ENCODE measurements at regions not wholly inside any gene's neighbourhood (a gene's known extent, or its start where the extent isn't known, plus 50 kb on each side); places are given as distances from the start of the nearest gene placed in this dataset.

DNA sequence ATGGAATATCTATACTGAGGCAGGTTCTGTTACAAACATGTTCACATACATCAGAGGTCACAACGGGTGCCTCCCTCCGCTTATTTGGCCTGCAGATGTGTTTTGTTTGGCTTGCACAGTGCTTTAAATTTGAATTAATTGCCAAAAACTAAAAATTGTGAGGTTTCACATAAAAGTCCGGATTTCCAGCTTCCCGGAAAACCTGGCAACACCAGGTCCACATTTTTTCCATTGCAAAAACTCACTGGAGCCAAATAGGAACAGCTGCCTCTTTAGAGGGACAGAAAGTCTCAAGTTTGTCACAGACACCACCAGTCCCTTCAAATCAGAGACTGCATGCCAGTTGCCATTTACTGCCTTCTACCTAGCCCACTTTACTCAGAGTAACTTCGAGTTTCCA is 205.9 kb upstream of the MDFIC2 start:
- CTCF ChIA-PET: no interaction called here
- Mint-ChIP-seq H3K9me3 (ENCODE audit: low read depth) (no peaks in the 10 kb centered on the region), H3K27me3 (peaks cover 16% of the 10 kb centered on the region), H3K36me3 (ENCODE audit: low read depth) (no peaks in the 10 kb centered on the region), H3K4me1 (no peaks in the 10 kb centered on the region), H3K4me3 (no peak overlapping the region), H3K27ac (no peak overlapping the region)
- intact Hi-C loops (cut with DNase I, micrococcal nuclease): no loop called here
- no peak for DNase-seq
- POLR2A ChIA-PET: interaction anchor here (0.6 kb wide), 1 partner anchor 121 kb away, joined by 3 read pairs; no protein-coding TSS in a partner anchor
- no peak for ATAC-seq

GRCh38 chr3:70517124-70517890 is 204.9 kb upstream of the MDFIC2 start:
- no peak overlapping the region for H3K27ac Mint-ChIP-seq
- CTCF ChIA-PET: no interaction called here

GRCh38 chr3:70516076-70516475 is 203.6 kb upstream of the MDFIC2 start:
- Mint-ChIP-seq H3K27ac (no peak overlapping the region), H3K9me3 (ENCODE audit: low read depth) (no peaks in the 10 kb centered on the region), H3K27me3 (peaks cover 16% of the 10 kb centered on the region), H3K4me3 (no peak overlapping the region), H3K36me3 (ENCODE audit: low read depth) (no peaks in the 10 kb centered on the region), H3K4me1 (no peaks in the 10 kb centered on the region)
- CTCF ChIA-PET: no interaction called here
- intact Hi-C loops (cut with DNase I, micrococcal nuclease): no loop called here
- ATAC-seq (no peak), DNase-seq (no peak)
- POLR2A ChIA-PET: no interaction called here

More at GRCh38 chr3:70517124-70517890, 204.9 kb upstream of the MDFIC2 start:
- H3K27me3 Mint-ChIP-seq: peaks cover 16% of the 10 kb centered on the region
- intact Hi-C loops (cut with DNase I, micrococcal nuclease): no loop called here
- H3K9me3 Mint-ChIP-seq (ENCODE audit: low read depth): no peaks in the 10 kb centered on the region
- no peaks in the 10 kb centered on the region for H3K4me1 Mint-ChIP-seq
- DNase-seq: no peak
- POLR2A ChIA-PET: interaction anchor here (0.6 kb wide), 1 partner anchor 120 kb away, joined by 3 read pairs; no protein-coding TSS in a partner anchor
- ATAC-seq: no peak
- no peaks in the 10 kb centered on the region for H3K36me3 Mint-ChIP-seq (ENCODE audit: low read depth)
- no peak overlapping the region for H3K4me3 Mint-ChIP-seq

DNA sequence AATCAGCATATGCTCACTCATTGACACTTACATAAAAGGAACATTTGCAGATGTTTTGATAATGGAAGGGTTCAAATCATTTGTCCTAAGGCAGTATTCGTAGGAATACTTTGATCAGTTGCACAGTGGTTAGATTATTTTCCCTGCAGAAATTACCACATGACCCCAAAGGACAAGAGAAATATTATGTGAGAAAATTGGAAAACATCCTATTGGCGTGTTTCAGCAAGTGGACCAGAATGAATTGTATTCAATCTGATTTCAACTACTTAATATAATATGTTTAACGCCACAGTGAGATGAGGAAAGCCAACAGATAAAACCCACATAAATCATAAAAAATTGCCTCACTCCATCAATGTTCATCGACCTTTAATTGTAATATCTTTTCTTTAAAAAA is 195.0 kb upstream of the MDFIC2 start:
- ChIA-PET CTCF (no interaction called here), POLR2A (no interaction called here)
- H3K27me3 Mint-ChIP-seq: peaks cover 4% of the 10 kb centered on the region
- no peaks in the 10 kb centered on the region for H3K9me3 Mint-ChIP-seq (ENCODE audit: low read depth)
- no peaks in the 10 kb centered on the region for H3K36me3 Mint-ChIP-seq (ENCODE audit: low read depth)
- no peak overlapping the region for H3K27ac Mint-ChIP-seq
- ATAC-seq: no peak
- intact Hi-C loops (cut with DNase I, micrococcal nuclease): no loop called here
- H3K4me3 Mint-ChIP-seq: no peak overlapping the region
- no peak for DNase-seq
- no peaks in the 10 kb centered on the region for H3K4me1 Mint-ChIP-seq

- Mint-ChIP-seq H3K9me3 (ENCODE audit: low read depth) (no peaks in the 10 kb centered on the region), H3K4me3 (no peak overlapping the region), H3K4me1 (no peaks in the 10 kb centered on the region), H3K36me3 (ENCODE audit: low read depth) (no peaks in the 10 kb centered on the region), H3K27ac (no peak overlapping the region), H3K27me3 (peaks cover 4% of the 10 kb centered on the region)
- ChIA-PET CTCF (no interaction called here), POLR2A (no interaction called here)
- no peak for DNase-seq
- intact Hi-C loops (cut with DNase I, micrococcal nuclease): no loop called here
- ATAC-seq: no peak
Observed at GRCh38 chr3:70506775-70507174, 194.3 kb upstream of the MDFIC2 start.

GRCh38 chr3:70501561-70501960 is 189.1 kb upstream of the MDFIC2 start:
- H3K9me3 Mint-ChIP-seq (ENCODE audit: low read depth): peaks cover 2% of the 10 kb centered on the region
- H3K27ac Mint-ChIP-seq: no peak overlapping the region
- ChIA-PET POLR2A (no interaction called here), CTCF (no interaction called here)
- intact Hi-C loops (cut with DNase I, micrococcal nuclease): no loop called here
- H3K4me3 Mint-ChIP-seq: no peak overlapping the region
- no peaks in the 10 kb centered on the region for H3K4me1 Mint-ChIP-seq
- ATAC-seq: no peak
- peaks cover 5% of the 10 kb centered on the region for H3K27me3 Mint-ChIP-seq
- H3K36me3 Mint-ChIP-seq (ENCODE audit: low read depth): no peaks in the 10 kb centered on the region
- no peak for DNase-seq

- no peak for ATAC-seq
- no peaks in the 10 kb centered on the region for H3K9me3 Mint-ChIP-seq (ENCODE audit: low read depth)
- ChIA-PET CTCF (no interaction called here), POLR2A (no interaction called here)
- DNase-seq: no peak
- H3K4me3 Mint-ChIP-seq: no peak overlapping the region
- no peaks in the 10 kb centered on the region for H3K36me3 Mint-ChIP-seq (ENCODE audit: low read depth)
- no peak overlapping the region for H3K27ac Mint-ChIP-seq
- H3K4me1 Mint-ChIP-seq: no peaks in the 10 kb centered on the region
- H3K27me3 Mint-ChIP-seq: peaks cover 13% of the 10 kb centered on the region
- intact Hi-C loops (cut with DNase I, micrococcal nuclease): no loop called here
Observed at GRCh38 chr3:70488816-70489215, 176.4 kb upstream of the MDFIC2 start.

DNA sequence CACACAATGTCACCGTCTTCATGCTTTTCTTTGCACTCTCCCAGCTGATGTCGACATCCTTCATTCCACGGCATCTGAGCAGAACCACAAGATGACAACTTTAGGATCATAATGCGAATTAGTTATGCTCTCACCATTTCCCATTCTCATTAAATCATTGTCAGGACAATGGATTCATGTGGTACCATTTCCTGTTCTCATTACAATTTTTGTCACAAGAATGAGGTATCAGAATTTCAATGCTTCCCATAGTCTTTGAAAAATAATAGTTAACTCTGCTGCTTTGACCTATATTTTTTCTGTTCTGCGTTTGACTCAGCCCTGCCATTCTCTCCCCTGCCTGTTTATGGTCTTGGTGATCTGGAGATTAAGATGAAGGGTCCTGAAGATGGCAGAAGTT is 175.7 kb upstream of the MDFIC2 start:
- no peak overlapping the region for H3K27ac Mint-ChIP-seq
- no peaks in the 10 kb centered on the region for H3K9me3 Mint-ChIP-seq (ENCODE audit: low read depth)
- peaks cover 13% of the 10 kb centered on the region for H3K27me3 Mint-ChIP-seq
- H3K36me3 Mint-ChIP-seq (ENCODE audit: low read depth): no peaks in the 10 kb centered on the region
- H3K4me3 Mint-ChIP-seq: no peak overlapping the region
- ChIA-PET CTCF (no interaction called here), POLR2A (no interaction called here)
- DNase-seq: no peak
- H3K4me1 Mint-ChIP-seq: no peaks in the 10 kb centered on the region
- intact Hi-C loops (cut with DNase I, micrococcal nuclease): no loop called here
- no peak for ATAC-seq

DNA sequence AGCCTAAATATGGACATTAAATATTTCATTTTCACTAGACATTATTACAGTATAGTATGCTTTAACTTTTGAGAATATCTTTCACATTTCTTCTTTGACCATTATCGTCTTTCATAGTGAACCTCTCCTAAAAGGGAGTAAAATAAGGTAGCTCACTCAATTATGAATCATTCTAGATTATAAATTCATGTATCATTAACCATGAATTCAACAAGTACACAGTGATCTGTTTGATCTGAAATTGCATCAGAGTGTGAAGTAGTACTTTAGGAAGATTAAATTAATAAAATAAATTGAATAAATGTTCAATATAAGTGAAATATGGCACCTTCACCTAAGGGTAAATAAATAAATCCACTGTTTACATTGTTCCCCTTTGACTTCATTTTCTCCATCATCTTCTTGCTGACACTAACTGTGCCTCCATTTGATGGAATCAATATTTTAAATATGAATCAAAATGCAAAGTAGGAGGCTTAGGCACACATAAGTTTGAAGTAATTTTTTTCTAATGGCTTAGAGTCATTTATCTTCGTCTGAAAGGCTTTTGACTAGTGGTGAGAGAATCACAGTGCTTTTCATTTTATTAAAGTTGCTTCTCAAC is 174.1 kb upstream of the MDFIC2 start:
- no peaks in the 10 kb centered on the region for H3K36me3 Mint-ChIP-seq (ENCODE audit: low read depth)
- ATAC-seq (no peak), DNase-seq (no peak)
- H3K9me3 Mint-ChIP-seq (ENCODE audit: low read depth): no peaks in the 10 kb centered on the region
- H3K4me1 Mint-ChIP-seq: no peaks in the 10 kb centered on the region
- H3K27me3 Mint-ChIP-seq: peaks cover 14% of the 10 kb centered on the region
- no peak overlapping the region for H3K27ac Mint-ChIP-seq
- POLR2A ChIA-PET: no interaction called here
- intact Hi-C loops (cut with DNase I, micrococcal nuclease): no loop called here
- CTCF ChIA-PET: no interaction called here
- H3K4me3 Mint-ChIP-seq: no peak overlapping the region

GRCh38 chr3:70476174-70476573 is 163.7 kb upstream of the MDFIC2 start:
- Mint-ChIP-seq H3K36me3 (ENCODE audit: low read depth) (no peaks in the 10 kb centered on the region), H3K27ac (no peak overlapping the region), H3K27me3 (no peaks in the 10 kb centered on the region), H3K4me3 (no peak overlapping the region), H3K4me1 (no peaks in the 10 kb centered on the region), H3K9me3 (ENCODE audit: low read depth) (peaks cover 3% of the 10 kb centered on the region)
- intact Hi-C loops (cut with DNase I, micrococcal nuclease): no loop called here
- no peak for ATAC-seq
- no peak for DNase-seq
- ChIA-PET CTCF (no interaction called here), POLR2A (no interaction called here)

GRCh38 chr3:70471464-70472342 is 159.3 kb upstream of the MDFIC2 start:
- intact Hi-C loops (cut with DNase I, micrococcal nuclease): no loop called here
- no peak for ATAC-seq
- no peaks in the 10 kb centered on the region for H3K36me3 Mint-ChIP-seq (ENCODE audit: low read depth)
- no peaks in the 10 kb centered on the region for H3K4me1 Mint-ChIP-seq
- no peaks in the 10 kb centered on the region for H3K9me3 Mint-ChIP-seq (ENCODE audit: low read depth)
- ChIA-PET CTCF (no interaction called here), POLR2A (no interaction called here)
- no peak overlapping the region for H3K27ac Mint-ChIP-seq
- DNase-seq: no peak
- H3K4me3 Mint-ChIP-seq: no peak overlapping the region
- peaks cover 6% of the 10 kb centered on the region for H3K27me3 Mint-ChIP-seq

GRCh38 chr3:70466096-70466495 is 153.7 kb upstream of the MDFIC2 start:
- H3K9me3 Mint-ChIP-seq (ENCODE audit: low read depth): no peaks in the 10 kb centered on the region
- H3K36me3 Mint-ChIP-seq (ENCODE audit: low read depth): no peaks in the 10 kb centered on the region
- H3K27ac Mint-ChIP-seq: no peak overlapping the region
- intact Hi-C loops (cut with DNase I, micrococcal nuclease): no loop called here
- peaks cover 8% of the 10 kb centered on the region for H3K27me3 Mint-ChIP-seq
- DNase-seq (no peak), ATAC-seq (no peak)
- no peaks in the 10 kb centered on the region for H3K4me1 Mint-ChIP-seq
- ChIA-PET CTCF (interaction anchor here (0.8 kb wide), 1 partner anchor 108 kb away, joined by 3 read pairs; no protein-coding TSS in a partner anchor), POLR2A (no interaction called here)
- H3K4me3 Mint-ChIP-seq: no peak overlapping the region
